ENCODE measurements at regions not wholly inside any gene's neighbourhood (a gene's known extent, or its start where the extent isn't known, plus 50 kb on each side); places are given as distances from the start of the nearest gene placed in this dataset.

DNA sequence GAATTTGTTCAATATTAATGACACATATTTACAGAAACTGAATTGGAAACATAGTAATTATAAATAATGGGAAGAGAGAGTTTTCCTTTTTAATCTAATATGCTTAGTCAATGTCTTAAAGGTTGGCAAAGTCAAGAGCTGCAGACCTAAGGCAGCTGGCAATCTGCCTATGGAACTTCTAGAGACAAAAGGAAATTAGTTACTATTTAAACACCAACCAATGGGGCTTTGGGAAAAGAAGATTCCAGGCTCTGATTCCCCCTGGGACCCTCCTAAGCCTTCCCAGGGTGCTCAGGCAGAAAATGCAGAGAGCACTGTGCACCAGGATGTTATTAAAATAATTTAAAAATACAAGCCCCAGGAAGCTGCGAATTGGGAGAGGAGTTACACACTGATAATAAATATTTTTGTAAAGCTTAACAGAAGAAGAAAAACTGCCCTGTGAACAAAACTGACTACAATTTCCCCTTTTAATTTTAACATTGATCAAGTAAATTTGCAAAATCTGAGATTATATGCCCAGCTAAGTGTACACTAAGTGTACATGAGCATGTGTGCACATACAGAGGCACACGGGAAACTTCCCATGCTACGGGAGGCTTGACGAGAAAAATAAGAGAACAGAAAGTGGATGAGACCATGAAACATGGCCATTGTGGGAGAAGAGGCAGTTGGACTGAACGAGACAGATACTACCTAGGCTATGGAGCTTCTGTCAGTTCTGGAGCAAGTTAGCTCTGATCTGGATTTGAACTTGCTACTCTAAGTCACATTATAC, 77.4 kb upstream of the ADAMTS16 start:
- no peak for ATAC-seq (ENCODE audit: poor library complexity)
- intact Hi-C loops (cut with DNase I) = no loop called here
- no peak for DNase-seq

DNA sequence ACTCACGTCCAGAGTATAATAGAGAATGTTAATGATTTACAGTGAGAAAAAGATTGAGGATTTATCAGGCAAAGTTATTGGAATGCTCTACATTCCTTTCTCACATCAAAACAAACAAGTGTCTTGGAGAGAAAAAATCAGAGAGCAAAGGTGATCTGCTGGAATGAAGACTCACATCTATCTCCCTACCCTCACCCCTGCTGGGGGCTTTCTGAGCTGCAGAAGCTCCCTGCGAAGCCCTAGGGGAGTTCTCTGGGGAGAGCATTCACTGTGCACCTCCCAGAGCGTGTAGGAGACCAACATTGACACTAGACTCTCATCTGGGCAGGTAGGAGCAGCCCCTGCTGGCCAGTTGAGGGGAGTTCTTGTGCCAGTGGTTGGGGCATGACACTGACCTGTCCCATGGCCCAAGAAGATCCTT, 76.6 kb upstream of the ADAMTS16 start:
- intact Hi-C loops (cut with DNase I) = no loop called here
- no peak for ATAC-seq (ENCODE audit: poor library complexity)
- no peak for DNase-seq

DNA sequence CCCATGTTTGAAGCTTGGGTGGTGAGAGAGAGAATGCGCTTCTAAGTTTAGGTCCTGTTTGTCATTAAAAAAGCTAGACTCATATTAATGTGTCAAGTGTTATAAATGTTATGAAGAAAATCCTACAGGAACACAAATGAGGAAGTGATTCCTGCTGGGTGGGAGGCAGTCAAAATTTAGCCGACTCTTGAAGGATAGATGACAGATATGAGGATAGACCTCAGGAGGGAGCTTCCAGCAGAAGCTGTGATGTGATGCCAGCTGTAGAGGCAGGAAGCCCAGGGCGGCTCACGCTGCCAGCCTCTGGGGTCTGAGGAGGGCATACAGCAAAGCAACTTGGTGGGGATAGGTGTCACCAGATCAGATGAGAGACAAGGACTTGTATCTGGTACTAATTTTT, 74.7 kb upstream of the ADAMTS16 start:
- DNase-seq (no peak), ATAC-seq (ENCODE audit: poor library complexity) (no peak)
- intact Hi-C loops (cut with DNase I) = no loop called here

DNA sequence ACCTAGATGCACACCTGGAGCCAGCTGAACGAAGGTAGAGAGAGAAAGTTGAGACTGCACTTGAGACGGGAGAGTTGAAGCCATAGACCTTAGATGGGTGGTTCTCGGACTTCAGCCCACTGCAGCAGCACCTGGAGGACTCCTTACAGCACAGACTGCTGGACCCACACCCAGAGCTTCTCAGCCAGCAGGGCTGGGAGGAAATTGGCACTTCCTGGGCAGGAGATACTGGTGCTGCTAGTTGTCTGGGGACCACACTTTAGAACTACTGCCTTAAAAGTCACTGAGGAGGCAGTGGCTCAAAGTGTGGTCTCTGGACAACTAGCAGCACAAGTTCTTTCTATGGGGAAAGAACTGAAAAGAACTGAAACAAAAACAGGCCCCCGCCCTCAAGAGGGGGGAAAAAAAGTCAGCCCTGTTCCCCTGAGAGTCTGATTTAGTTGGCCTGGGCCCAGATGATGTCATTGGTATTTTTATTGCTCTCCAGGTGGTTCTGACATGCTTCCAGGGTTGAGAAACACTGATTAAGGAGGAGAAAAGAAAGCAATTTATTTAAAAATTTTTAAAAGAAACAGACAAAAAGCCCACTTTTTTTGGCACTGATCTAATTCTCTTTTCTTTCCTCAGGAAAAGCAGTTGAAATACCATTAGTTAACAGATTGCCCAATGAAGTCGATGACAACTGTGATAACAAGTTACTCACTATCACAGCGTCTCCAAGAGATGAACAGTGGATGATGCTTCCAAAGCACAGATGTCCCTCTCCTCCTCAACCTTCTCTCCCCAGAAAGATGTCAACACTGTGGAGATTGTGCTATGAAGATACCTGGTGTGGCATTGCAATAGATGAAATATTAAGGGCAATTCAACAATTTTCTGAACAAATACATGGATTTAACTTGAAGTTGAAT, 73.6 kb upstream of the ADAMTS16 start:
- intact Hi-C loops (cut with DNase I) = no loop called here
- DNase-seq (no peak), ATAC-seq (ENCODE audit: poor library complexity) (no peak)

- ATAC-seq (ENCODE audit: poor library complexity) = no peak
- intact Hi-C loops (cut with DNase I) = no loop called here
- DNase-seq = no peak
Observed at GRCh38 chr5:5069851-5070250, 70.3 kb upstream of the ADAMTS16 start.

DNA sequence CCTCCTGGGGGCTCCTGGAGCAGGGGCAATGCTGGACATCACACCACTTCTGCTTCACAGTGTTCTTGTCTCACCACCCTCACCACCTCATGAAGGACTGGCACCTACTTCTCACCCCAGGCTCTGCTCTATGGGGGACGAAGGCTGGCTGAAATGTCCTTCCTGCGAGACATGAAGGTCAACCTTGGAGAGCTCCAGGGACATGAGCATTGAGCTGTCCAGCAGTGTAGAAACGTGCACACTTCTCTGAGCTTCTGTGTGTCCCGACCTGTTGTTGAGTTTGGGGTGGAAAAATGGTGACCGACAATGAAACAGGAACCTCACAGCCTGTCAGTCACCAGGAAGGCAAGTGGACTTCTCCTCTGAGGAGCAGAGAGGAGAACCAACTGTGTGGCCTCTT, 68.6 kb upstream of the ADAMTS16 start:
- ATAC-seq (ENCODE audit: poor library complexity) (no peak), DNase-seq (no peak)
- intact Hi-C loops (cut with DNase I) = no loop called here

- ATAC-seq (ENCODE audit: poor library complexity) (no peak), DNase-seq (no peak)
- intact Hi-C loops (cut with DNase I) = no loop called here
Observed at GRCh38 chr5:5077236-5077635, 62.9 kb upstream of the ADAMTS16 start.

DNA sequence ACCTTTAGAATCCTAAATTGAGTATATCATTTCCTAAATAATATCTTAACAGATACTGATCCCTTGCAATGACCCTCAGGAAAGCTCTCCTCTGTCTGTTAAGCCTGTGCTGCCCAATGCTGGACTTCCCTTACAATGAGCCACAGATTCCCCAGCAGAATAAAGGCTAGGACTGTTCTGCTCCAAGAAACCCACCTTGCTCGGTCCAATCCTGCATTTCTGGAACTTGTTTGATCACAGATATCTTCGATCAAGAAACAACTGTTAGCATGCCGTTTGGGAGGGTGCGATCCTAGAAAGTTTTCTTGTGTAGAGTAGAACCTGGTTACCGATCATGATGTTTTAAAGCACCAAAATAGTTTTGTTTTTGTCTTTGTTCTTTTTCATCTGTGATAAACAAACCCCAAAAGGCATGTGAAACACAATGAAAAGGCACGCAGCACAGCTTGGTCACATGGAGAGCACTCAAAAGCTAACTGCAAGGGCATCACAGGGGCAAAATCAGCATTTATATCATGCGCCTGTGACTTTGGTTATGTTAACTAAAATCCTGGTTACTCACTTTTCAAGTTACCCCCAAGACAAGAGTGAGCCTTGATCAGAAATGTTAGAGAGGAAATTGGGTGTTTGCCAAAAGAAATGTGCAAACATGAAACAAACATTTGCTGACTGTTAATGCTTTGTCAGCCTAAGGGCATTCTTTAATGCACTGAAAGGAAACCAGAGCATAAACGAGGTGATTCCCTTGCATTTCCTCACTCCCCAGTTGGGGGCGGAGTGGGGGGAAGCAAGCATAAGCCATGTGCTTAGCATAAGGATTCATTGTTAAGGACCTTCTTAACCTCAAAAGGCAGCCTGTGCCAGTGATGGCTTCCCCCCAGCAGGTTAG, 61.9 kb upstream of the ADAMTS16 start:
- no peak for DNase-seq
- no peak for ATAC-seq (ENCODE audit: poor library complexity)
- intact Hi-C loops (cut with DNase I) = no loop called here

DNA sequence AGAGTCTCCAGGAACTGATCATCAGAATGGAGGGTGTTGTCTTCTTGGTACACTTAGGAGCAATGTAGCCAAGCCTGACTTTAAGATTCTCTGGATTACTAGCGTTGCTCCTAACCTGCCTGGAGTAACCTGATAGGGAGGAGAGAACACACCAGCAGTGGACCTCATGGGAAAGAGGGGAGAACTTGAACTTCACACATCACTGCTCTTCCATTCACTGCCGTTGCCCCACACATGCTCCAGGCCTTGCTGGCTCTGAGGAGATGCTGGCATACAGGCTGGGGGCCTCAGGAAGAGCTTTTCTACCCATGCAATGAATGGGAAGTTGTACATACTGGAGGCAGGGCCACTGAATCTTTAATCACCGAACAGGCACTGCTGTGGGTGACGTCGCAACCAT, 60.3 kb upstream of the ADAMTS16 start:
- intact Hi-C loops (cut with DNase I) = no loop called here
- no peak for ATAC-seq (ENCODE audit: poor library complexity)
- no peak for DNase-seq

- no peak for ATAC-seq (ENCODE audit: poor library complexity)
- no peak for DNase-seq
- intact Hi-C loops (cut with DNase I) = no loop called here
Observed at GRCh38 chr5:5080790-5081189, 59.3 kb upstream of the ADAMTS16 start.

DNA sequence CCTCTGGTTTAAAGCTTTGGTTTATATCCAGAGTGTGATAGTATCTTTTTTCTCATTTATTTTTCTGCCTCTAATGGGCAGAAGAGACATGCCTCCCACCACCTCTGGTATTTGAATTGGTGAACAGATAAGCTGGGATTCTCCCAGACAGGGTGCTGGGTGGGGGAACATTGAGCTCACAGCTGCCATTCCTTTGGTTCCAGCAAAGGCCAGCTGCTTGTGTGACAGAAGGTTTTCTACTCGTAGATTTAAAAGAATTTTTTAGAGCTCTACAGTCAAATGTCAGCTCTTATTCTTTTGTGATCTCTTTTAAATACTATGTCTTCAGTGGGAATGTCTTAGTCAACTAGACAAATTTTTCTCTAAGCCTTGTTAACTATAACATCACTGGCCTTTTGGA, 54.7 kb upstream of the ADAMTS16 start:
- ATAC-seq (ENCODE audit: poor library complexity) = no peak
- DNase-seq = no peak
- intact Hi-C loops (cut with DNase I) = no loop called here

DNA sequence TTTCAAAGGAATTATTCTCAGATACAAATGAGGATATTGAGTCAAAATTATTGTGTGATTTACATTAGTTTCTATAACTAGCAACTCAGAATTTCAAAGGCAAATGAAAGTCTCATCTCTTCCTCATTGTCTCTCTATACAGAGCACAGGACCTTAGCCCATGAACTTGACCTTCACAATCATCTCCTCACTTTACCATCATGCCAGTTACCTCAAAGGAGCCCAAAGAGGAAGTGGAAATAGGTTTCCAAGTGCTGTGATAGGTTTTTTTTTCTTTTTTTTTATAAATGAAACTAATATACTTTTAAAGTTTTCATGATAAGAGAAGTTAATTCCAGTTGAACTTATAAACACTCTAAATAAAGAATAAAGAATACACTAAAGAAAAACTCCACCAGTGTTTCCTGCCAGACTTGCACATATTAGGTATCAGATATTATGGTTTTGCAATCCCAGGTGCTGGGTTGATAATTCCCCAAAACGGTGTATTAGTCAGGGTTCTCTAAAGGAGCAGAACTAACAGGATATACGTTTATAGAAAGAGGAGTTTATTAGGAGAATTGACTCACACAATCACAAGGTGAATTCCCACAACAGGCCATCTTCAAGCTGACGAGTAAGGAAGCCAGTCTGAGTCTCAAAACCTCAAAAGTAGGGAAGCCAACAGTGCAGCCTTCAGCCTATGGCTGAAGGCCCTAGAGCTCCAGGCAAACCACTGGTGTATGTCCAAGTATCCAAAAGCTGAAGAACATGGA, 50.1 kb upstream of the ADAMTS16 start:
- ATAC-seq (ENCODE audit: poor library complexity) = no peak
- intact Hi-C loops (cut with DNase I) = no loop called here

More for the DNA sequence above, 50.1 kb upstream of the ADAMTS16 start:
- DNase-seq = no peak
